Stimulated activated CD4-positive, alpha-beta T cell treated with anti-CD3 and anti-CD28 coated beads, TNF-alpha, amount 100 ng/mL, for 48 hours (primary cell): ENCODE measurements at regions not wholly inside any gene's neighbourhood (a gene's known extent, or its start where the extent isn't known, plus 50 kb on each side); places are given as distances from the start of the nearest gene placed in this dataset.

Experiments used
- DNase-seq, 3 donors: peaks; one replicate each; pipeline ENCODE4 v3.0.0-alpha.2; 2020; ENCODE audit warnings: low read depth in 3 of 3

DNA sequence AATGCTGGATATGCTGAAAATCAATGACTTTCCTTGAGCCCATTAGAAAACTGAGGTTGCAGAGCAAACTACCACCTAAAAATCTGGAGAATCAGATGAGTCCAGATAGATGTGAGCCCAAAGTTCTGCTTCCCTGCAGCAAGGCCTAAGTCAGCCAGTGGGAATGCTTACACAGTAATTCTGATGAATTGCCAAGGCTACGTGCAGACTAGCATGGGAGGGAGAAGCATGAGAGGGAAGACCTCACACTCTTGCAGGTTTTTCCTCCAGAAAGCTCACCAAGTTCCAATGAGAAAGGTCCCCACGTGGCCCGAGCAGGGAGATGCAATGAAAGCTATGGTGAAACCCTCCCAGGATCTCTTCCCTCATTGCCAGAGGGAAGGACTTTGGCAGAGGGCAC is 104.8 kb upstream of the SIRPA start:
- DNase-seq = no peak

DNA sequence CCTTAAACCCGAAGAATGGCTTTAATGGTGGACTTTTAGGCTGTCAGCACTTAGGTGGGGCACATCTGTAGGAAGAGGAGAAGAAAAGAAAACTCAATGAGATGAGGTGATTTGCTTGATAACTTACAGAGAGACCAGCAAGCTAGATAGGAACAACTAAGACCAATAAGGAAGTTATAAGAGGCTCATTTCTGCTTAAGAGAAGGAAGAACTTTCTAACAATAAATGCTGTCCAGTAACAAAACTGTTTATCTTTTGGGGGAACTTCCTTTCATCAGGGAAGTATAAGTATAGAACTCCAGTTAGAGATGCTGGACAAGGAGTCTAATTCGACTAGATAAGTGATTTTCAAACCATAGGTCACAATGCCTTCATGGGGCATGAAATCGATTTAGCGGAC is 107.2 kb upstream of the SIRPA start:
- no peak for DNase-seq

DNA sequence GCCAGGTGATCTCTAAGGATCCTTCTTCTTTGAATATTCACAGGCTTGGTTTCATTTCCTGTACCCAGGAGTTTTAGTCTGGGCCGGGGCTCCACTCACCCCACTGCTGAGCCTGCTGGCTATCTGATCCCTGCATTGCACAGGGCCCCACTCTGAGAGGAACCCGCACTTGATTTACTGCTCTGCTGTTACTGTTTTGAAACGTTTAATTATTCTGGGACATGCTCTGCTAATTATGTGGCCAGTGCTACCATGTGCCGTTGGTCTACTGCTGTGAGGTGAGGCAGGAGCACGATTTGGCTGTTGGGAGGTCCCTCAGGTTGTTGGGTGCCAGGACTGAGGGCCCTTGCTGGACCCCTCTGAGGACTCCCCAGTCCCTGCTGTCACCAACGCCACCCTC is 108.7 kb upstream of the SIRPA start:
- no peak for DNase-seq

DNA sequence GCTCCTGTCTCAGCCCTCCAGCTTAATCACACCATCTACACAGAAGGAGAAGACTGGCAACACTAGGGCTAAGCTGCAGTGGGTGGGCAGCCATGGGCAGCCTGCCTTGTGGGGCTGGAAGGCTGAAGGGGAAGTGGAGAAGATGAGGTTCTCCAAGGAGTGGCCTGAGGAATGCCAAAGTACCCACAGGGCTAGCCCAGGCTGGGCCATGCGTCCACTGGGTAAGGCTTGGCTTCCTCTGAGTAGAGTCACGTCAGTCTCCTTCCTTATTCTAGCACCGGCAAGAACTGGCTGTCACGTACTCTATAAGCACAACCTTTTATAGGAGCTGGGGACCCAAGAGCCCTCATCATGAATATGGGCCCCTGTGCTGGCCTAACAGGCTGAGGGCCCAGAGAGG is 110.6 kb upstream of the SIRPA start:
- DNase-seq = no peak

DNA sequence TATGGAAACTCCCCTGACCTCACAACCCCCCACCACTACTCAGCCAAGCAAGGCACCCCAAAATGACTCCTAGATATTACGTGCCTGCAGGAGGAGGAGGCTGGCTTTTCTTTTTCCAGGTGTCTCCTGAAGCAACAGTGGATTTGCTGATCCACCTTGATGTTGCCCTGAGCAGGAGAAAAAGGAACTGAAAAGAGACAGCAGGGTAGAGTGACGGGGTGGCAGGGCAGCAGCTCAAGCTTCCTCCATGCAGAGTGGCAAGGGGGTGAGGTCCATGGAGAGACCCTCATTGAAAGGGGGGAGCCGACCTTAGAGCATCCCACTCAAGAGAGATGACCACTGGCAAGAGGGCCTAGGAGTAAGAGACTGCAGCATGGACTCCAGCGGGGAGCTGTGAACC is 112.0 kb upstream of the SIRPA start:
- DNase-seq = no peak

DNA sequence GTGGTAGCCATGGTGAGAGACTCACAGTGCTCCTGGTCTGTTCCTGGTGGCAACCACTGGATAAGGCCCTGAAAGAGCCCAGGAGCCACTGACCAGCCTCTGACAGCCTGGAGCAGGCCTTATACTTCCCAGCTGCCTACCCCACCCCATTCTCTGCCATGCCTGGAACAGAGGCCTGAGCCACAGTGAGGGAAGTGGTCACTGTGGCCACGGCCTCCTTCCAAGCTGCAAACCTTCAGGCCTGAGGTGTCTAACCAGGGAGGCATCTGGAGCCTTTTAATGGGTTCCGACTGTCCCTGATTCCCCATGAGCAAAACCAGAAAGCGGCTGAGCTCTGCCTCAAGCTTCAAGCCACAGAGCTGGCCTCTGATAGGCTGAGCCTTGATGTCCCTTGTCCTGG is 113.0 kb upstream of the SIRPA start:
- DNase-seq = no peak

DNA sequence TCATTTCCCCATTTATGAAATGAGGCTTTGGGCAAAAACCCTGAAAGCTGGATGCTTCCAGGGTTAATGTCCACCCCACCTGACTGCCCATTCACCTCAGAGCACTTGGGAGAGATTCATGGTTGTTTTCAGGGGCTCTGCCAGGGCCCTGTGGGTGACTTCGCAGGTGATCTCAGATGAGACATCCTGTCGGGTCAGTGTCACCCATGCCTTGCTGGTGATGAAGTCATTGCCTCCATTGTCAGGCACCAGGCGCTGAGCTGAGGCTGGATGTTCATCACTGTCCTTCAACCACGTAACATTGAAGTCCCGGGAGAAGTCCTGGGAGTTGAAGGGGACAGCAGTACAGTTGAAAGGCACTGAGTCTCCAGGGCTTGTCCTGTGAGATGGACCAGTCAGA is 115.6 kb upstream of the SIRPA start:
- no peak for DNase-seq

DNA sequence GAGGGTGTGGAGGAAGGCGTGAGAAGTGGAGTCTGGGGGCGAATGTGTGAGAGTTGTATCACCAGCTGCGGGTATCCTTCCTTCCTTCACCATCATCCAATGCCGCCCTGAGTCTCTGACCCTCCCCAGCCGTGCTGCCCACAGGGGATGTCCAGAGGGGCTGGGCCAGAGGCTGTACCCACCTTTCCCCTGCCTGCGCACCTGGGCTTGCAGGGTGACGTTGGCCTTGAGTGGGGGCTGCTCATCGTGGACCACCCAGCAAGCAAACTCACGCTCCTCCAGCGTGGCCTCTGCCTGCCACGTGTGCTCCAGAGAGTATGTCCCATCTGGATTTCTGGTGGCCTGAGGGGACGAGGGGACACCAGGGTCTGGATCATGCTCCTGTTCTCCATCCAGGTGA is 116.9 kb upstream of the SIRPA start:
- no peak for DNase-seq

DNA sequence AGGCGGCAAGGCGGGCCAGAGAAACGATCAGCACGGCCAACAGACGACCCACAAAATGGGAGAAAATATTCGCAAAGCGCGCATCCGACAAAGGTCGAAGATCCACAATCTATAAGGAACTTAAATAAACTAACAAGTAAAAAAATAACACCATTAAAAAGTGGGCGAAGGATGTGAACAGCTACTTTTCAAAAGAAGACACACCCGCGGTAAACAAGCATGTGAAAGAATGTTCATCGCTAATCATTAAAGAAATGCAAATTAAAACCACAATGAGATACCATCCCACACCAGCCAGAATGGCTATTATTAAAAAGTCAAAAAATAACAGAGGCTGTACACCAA is 117.8 kb upstream of the SIRPA start:
- DNase-seq = no peak

DNA sequence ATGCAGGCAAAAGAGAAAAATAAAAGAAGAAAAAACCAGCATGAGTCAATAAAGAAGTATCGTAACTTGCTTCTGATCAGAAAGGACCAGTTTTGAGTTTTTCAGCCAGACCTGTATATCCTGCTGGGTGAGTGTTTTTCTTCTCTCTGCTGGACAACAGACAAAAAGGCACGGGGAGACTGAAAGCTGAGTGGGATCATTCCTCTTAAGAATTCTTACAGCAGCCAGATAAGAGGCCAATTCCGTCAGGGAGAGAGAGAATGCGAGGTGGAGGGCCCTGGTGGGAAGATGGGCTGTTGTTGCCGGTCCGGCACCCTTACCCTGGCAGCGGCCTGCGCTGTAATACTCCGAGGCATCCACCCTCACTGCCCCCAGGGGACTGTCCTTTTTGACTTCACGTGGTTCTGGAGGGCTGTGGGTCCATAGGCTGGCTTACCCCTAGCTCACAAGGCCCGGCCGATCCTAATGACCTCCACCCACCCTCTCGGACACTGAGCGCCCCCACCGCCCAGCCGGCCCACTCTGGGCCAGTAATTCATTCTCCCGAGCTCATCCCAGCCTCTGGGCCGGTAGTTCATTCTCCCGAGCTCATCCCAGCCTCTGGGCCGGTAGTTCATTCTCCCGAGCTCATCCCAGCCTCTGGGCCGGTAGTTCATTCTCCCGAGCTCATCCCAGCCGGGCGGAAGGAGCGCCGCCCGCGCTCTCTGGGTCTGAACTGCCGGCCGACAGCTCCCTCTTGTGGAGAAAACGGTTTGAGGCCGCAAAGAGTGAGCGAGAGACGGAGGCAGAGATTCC is 118.3 kb upstream of the SIRPA start:
- peak; percentile 68 to 78 (median 74) for DNase-seq

DNA sequence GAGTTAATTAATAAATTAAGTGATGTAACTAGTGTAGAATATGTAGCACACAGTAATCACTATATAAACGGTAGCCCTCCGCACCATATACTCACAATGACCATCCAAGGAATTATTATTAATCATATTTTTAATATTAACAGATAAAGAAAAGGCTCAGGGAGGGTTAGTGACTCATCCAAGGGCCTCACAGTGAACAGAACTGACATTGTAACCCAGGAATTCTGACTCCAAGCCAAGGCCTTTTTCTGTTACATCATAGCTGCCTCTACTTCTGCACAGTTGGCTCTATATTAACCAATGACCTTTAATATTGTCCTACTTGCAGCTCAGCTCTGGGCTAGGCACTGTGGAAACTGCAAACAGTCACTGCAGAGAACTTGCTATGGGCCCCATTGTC is 117.5 kb upstream of the SIRPG start:
- no peak for DNase-seq

DNA sequence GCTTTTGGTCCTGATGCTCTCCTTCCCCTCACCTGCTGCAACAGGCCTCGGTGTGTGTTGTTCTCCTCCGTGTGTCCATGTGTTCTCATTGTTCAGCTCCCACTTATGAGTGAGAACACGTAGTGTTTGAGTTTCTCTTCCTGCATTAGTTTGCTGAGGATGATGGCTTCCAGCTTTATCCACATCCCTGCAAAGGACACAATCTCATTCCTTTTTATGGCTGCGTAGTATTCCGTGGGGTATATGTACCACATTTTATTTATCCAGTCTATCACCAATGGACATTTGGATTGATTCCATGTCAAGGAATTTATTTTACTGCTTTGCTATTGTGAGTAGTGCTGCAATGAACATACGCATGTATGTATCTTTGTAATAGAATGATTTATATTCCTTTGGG is 116.9 kb upstream of the SIRPG start:
- DNase-seq = no peak

DNA sequence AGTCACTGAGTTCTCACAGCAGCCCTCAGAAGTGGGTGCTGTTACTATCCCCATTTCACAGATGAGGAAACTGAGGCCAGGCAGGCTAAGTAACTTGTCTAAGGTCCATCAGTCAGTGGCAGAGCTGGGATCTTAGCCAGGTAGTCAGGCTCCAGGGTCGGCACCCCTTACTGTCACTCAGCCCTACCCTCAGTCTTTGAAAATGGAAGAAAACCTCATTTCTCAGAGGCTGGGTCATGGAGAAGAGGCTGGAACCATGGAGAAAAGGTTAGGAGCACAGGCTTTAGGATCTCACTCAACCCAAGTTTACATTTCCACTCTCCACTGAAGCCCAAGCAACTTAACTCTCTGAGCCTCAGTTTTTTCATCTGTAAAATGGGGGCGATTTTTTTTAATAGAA is 116.2 kb upstream of the SIRPG start:
- DNase-seq = no peak

DNA sequence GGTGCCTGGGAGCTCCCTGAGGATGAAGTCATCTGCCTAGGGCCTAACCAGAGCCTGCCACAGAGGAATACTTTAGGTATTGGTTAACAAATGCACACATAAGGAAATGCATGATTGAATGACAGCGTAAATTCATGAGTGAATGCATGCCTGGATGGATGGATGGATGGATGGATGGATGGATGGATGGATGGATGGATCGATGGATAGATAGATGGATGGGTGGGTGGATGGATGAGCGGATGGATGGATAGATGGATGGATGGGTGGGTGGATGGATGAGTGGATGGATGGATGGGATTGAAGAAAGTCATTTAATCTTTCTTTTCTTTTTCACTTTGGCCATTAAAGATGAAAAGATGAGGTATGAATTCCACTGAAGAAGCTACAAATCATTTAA is 111.9 kb upstream of the SIRPG start:
- no peak for DNase-seq

DNA sequence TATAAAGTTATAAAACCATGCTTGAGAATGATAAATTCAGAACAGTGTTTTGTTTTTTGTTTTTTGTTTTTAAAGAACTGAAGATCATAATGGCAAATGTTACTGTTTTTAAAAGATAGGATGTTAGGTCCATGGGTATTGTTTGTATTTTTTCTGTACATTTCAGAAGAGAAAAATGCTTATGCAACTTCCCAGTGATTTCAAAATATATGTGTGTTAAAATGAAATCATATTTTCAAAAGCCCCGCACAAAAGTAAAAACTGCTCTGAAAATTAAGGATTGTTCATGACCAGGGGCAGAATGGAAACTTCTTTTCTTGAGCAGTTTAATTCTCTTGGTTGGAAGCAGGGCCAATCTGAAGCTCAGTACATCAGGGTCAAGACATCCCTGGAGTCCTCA is 109.2 kb upstream of the SIRPG start:
- no peak for DNase-seq

DNA sequence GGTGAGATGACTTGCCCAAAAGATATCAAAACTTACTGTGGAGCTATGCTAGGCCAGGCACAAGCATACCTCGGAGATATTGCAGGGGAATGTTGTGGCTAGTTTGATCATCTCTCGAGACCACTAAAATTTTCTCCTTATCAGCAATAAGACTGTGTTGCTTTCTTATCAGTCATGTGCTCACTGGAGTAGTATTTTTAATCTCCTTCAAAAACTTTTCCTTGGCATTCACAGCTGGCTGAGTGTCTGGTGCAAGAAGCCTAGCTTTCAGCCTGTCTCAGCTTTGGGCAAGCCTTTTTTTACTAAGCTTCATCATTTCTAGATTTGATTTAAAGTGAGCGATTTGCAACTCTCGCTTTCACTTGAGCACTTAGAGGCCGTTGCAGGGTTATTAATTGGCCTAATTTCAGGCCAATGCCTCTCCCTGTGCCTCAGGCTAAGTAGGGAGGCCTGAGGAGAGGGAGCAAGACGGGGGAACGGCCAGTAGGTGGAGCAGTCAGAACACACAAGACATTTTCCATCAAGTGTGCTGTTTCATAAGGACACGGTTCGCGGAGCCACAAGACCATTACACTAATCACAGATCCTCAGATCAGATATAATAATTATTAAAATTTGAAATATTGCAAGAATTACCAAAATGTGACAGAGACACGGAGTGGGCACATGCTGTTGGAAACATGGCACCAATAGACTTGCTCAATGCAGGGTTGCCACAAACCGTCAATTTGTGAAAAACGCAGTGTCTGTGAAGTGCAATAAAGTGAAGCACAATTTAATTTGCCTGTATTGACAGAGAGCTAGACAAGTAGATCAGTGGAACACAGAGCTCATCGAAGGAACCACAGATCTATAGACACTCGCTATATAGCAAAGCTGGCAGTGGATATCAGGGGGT is 106.8 kb upstream of the SIRPG start:
- DNase-seq = peak; percentile 32 to 51 (median 51)

DNA sequence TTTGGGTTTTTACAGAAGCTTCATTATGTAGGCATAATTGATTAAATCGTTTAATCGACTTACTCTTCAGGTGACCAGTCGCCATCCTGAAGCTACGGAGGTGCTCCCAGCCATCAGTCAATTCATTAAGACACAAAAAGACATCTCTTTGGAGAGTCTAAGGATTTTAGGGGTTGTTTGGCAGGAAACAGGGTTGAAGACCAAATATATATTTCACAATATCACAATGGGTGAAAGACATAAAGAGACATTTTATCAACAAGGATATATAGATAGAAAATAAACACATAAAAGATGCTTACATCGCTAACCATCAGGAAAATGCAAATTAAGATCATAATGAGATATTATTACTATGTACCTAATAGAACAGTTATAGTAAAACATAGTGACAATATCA is 104.0 kb upstream of the SIRPG start:
- DNase-seq = no peak

DNA sequence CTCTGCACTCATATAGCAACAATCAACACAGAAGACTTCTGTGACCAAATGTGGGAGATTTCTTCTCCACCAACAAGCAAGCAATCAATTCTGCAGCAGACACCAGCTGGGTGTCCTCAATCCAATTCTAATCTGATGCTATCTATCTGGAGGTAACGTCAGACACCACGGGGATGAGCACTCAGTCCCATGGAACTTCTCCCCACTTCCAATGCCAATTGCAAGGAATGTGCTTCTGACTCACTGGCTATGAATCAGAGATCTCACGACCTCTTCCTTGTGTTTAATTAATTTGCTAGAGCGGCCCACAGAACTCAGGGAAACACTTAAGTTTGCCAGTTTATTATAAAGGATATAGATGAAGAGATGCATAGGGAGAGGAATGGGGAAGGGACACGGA is 103.5 kb upstream of the SIRPG start:
- DNase-seq = no peak

DNA sequence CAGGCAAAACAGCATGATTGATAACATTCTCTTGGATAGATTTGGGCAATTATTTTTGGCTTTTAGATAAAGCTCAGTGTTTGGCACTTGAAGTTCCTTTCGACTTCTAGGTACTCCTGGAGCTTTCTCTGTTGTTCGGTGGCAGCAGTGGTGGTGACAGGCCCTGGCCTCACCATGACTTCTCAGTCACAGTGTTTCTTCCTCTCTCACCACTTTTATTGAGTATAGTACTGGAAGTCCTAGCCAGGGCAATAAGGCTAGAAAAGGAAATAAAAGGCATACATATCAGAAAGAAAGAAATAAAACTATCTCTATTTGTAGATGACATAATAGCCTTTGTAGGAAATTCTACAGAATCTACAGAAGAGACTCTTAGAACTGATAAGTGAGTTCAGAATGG is 101.2 kb upstream of the SIRPG start:
- DNase-seq = no peak

DNA sequence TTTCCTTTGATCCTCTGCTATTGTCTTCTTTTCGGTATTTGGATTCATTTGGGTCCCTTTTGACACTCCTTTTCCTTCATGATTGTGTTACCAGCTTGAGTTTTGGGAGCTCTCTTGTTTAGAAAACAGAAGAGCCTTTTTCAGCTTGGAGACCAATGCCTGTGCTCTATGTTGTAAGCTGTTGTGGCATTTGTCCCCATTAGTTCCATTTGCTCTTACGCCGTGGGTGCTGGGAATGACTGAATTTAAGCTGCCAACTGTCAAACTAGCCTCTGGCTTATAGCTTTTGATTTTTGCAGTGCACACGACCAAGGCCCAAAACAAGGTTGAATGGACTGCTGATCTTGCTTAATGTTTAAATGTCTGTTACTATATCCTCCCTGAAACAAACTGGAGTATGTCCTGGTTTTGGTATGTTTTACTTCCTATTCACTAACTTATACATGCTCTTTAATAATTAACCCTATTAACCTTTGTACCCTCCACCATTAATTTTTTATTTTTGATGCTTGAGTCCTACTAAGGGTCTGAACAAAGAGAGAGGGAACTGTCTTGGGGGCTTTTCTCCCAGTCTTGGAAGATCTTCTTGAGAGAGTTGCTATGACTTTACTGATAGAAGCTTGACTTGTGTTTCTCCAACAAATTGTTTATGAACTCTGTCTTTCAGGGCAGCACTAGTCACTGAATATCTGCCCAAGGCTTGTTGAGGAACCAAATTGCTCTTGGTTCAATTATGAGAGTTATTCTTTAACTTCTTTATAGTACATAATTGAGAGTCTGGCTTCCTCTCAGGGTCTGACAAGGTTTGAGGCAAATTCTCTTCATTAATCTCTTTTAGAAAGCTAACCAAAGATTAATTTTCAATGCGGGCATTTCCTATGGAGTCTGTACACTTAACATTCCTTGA is 100.3 kb upstream of the SIRPG start:
- DNase-seq = no peak

DNA sequence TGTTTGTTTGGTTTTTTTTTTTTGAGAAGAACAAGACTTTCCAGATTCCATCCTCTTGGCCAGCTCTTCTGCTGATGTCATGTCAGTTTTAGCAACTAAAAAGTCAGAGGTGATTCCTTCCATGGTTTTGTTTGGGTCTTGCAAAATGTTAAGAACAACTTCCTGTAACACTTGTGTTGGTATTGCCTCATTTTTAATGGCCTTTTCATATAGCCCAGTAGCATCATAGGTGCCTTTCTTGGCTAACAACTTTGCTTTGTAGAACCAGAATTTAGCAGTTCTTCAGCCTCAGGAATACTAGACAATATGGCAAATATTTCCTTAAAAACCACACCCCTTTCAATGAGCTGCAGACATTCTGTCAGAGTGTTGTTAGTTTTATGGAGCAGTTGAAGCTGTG is 99.5 kb upstream of the SIRPG start:
- no peak for DNase-seq

DNA sequence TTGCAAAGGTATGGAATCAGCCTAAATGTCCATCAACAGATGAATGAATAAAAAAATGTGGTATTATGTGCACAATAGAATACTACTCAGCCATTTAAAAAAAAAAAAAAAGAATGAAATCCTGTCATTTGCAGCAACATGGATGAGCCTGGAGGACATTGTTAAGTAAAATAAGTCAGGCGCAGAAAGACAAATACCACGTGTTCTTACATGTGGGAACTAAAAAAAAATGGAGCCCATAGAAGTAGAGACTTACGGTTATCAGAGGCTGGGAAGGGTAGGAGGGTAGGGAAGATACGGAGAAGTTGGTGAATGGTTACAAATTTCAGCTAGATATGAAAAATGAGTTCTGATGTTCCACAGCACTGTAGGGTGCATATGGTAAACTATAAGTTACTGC is 97.2 kb upstream of the SIRPG start:
- no peak for DNase-seq
